22Rv1 (cell line): ENCODE measurements at regions not wholly inside any gene's neighbourhood (a gene's known extent, or its start where the extent isn't known, plus 50 kb on each side); places are given as distances from the start of the nearest gene placed in this dataset.

Experiments used
- H3K27ac ChIP-seq: fragments of 450-650 bp; 2 replicates; pipeline ENCODE4 v1.5.1; 2017
- CTCF ChIP-seq: fragments of 450-650 bp; IDR thresholded peaks from 2 replicates; pipeline ENCODE4 v1.5.1; 2017; ENCODE audit warnings: mild to moderate bottlenecking
- ZFX ChIP-seq: fragments of 450-650 bp; IDR thresholded peaks from 2 replicates; pipeline ENCODE4 v1.6.1; 2017; ENCODE audit warnings: antibody characterized with exemption, borderline replicate concordance

- H3K27ac ChIP-seq, result no peak overlapping the region
- TF ChIP-seq ZFX (no peak), CTCF (no peak)
Measured at GRCh38 chr13:80783926-80784565, 443.1 kb upstream of the SPRY2 start.

- no peak for TF ChIP-seq ZFX
- TF ChIP-seq CTCF, result no peak
- H3K27ac ChIP-seq, result no peak overlapping the region
Measured at GRCh38 chr13:80782441-80782840, 441.5 kb upstream of the SPRY2 start.

- no peak for TF ChIP-seq ZFX
- no peak for TF ChIP-seq CTCF
- H3K27ac ChIP-seq, result no peak overlapping the region
Measured at GRCh38 chr13:80778297-80778696, 437.4 kb upstream of the SPRY2 start.

GRCh38 chr13:80757694-80758093 lies 416.8 kb upstream of the SPRY2 start:
- TF ChIP-seq ZFX, result no peak
- TF ChIP-seq CTCF, result no peak
- H3K27ac ChIP-seq, result no peak overlapping the region

GRCh38 chr13:80755910-80756309 lies 415.0 kb upstream of the SPRY2 start:
- TF ChIP-seq ZFX (no peak), CTCF (no peak)
- H3K27ac ChIP-seq, result no peak overlapping the region

GRCh38 chr13:80754441-80754840 lies 413.5 kb upstream of the SPRY2 start:
- no peak for TF ChIP-seq ZFX
- no peak for TF ChIP-seq CTCF
- H3K27ac ChIP-seq, result no peak overlapping the region

GRCh38 chr13:80753866-80754265 lies 412.9 kb upstream of the SPRY2 start:
- TF ChIP-seq CTCF, result no peak
- TF ChIP-seq ZFX, result no peak
- no peak overlapping the region for H3K27ac ChIP-seq
